GM19238 (cell line): ENCODE measurements at regions not wholly inside any gene's neighbourhood (a gene's known extent, or its start where the extent isn't known, plus 50 kb on each side); places are given as distances from the start of the nearest gene placed in this dataset.
A peak's percentile ranks its signal among the peaks of the same experiment; 100 is the strongest.

Source experiments
- DNase-seq: peaks from one replicate; pipeline ENCODE4 v3.0.0; 2011; ENCODE audit warnings: low spot score; ENCODE audit not compliant: insufficient read length

DNA sequence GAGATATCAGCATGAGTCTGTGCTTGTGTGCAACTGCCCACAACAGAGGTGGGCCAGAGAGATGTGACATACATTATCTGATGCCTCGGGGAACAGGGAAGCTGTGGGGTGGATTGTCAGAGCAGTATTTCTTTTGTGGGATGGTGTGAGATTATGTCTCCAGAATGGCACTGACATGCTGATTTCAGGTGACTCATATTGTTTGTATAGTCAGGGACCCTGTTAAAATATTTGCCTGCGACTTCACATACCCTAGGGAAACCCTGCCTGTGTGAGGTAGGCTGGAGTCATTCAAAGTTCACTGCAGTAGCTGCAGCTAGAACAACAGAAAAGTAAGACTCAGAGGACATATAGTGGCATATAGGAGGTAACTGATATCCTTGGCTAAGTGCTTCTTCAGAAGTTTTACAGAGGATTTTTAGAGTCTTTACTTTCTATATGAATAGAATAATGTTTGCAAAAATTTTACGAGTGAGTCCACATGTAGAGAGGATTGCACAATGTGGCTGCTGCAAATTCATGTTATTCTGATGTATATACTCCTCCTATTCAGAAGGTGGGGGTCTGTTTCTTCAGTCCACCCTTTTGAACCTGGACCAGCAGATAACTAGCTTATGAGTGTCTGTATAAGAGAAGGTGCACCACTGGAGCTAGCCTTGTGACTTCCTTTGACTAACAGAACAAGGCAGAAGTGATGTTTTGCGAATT lies 89.3 kb downstream of the MACIR start:
- DNase-seq, result no peak

DNA sequence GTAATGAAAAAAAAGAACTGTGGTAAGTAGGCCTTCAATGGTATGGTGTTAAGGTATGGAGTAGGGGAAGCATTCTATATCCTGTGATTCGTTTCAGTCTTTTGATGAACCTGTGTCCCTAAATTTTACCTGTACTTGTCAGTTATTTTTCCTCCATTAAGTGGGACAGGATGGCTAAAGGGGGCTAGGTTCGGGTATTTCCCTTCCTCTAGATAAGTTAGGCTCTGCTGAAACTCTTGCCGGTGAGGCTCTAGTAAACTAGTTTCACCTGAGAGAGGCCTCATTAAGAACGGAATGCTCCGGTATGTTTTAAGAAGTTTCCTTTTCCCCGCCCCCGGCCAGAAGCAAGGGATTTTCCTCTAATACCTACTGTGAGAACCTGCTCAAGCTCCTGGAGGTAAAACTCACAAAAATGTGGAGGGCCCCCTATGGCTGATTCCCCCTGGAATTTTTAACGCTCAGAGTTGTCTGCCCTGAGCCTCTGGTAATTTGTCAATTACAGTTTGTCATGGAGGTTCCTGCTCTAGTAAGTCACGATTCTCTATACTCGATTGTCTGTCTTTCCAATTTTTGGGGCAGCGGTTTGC lies 87.7 kb downstream of the MACIR start:
- DNase-seq, result no peak

DNA sequence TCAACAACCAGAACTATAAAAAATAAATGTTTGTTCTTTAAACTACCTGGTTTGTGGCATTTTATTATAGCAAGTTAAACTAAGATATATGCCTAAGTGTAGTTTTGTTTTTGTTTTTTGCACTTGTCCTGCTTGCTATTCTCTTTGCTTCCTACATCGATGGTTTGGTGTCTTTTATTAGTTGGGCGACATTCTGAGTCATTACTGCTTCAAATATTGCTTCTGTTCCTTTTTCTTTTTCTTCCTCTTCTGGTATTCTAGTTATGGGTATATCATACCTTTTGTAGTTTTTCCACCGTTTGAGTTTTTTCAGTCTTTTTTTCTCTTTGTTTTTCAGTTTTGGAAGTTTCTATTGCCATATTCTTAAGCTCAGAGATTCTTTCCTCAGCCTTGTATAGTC lies 86.9 kb downstream of the MACIR start:
- DNase-seq, result no peak

DNA sequence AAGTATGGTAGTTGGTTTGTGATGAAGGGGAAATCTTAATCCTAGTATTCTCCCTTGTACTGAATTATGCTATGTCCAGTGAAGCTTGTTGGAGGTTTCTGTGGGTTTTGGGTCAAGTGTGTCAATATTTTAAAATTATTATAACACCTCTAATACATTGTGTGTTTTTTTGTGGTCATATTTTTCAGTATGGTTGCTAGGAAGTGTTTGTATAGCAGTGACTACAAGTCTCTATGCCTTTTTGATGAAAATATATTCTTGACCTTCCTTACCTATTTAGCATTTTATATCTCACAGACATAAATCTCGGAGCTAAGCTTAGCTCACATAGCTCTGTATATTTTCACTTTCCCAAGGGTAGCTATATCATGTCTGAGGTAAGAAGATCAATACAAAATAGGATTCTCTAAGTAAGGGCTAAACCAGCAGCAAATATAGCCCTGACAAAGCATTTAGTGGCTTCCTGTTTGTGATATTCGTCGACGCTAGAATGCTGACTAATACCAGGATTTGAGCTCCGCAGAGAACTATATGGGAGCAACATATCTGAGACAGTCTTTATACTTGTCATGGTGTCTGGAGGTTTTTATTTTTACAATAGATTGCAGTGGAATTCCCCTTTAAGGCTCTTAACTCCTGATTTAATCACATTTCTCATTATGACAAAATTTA lies 82.3 kb downstream of the MACIR start:
- DNase-seq, result peak; percentile 5

DNA sequence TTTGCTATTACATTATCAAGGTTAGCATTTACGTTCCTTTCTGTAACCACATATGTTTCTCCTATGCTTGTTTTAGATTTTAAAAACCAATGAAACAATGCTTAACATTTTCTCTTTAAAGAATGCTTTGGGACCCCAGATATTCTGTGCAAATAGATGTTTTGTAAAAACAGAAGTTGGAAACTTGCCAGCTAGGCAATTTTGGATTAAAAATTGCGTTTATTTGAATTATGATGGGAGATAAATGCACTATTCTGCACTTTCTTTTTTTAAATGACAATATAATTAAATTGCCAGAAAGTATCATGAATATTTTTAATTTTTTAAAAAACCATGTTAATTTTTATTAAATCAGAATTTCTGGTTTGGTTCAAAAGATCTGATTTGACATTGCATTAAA lies 81.6 kb downstream of the MACIR start:
- no peak for DNase-seq

DNA sequence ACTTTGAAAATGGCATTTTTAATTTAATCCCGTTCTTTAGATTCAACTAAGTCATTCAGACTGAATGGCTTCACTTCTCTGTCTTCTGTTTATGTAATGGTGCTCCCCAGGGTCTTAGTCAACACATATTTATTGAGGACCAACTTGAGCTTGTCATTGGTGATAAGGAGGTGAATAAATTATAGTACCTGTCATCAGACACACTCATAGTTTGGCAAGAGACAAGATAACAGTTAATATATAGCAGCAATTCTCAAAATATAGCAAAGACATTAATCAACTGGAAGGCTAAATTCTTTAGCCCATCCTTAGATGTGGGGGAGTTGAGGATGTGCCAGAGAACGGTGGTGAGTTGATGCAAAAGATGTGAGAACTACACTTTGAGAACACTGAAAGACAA lies 78.4 kb downstream of the MACIR start:
- DNase-seq, result no peak

DNA sequence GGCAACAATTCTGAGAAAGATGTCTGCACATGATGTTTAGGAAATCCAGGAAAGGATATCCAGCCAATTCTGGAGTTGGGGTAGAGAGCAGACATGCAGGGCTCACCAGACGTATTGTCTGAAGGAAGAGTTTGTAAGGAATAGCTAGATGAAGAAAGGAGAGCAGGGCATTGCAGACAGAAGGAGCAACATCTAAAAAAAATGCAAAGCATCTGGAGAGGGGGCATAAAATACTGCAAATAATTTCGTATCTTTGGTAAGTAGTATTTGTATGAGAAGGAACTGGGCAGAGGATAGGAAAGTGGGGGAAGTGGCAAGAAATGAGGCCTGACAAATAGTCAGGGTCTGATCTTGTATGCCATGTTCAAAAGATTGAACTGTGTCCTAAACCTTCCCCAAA lies 74.8 kb downstream of the MACIR start:
- no peak for DNase-seq

DNA sequence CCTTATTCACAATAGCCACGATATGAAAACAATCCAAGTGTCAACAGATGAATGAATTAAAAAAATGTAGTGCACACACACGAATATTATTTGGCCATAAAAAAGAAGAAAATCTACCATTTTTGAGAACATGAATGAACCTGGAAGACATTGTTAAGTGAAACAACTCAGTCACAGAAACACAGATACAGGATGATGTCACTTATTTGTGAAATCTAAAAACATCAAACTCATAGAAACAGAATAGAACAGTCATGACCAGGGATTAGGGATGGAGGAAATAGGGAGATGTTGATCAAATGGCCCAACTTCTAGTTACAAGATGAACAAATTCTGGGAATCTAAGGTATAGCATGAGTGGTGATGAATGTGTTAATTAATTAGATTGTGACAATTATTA lies 72.3 kb downstream of the MACIR start:
- DNase-seq, result no peak
